ENCODE measurements at regions not wholly inside any gene's neighbourhood (a gene's known extent, or its start where the extent isn't known, plus 50 kb on each side); places are given as distances from the start of the nearest gene placed in this dataset.

- no peaks in the 10 kb centered on the region for H3F3A ChIP-seq (replicated peaks; ENCODE audit: low read depth)
- H3K4me1 ChIP-seq (ENCODE audit: insufficient read depth), result peaks cover 37% of the 10 kb centered on the region
- H3K27ac ChIP-seq (ENCODE audit: low read depth), result peak overlapping the region; percentile 26; the same call in 1 of the 2 replicates
- no peaks in the 10 kb centered on the region for H3K27me3 ChIP-seq (ENCODE audit: insufficient read depth)
- Mint-ChIP-seq H3K36me3 (ENCODE audit: low read depth) (no peaks in the 10 kb centered on the region), H3K4me1 (peaks cover 34% of the 10 kb centered on the region), H3K9me3 (no peaks in the 10 kb centered on the region), H3K27me3 (ENCODE audit: insufficient read depth, low read depth, poor library complexity) (no peaks in the 10 kb centered on the region), H3K27ac (no peak overlapping the region), H3K4me3 (no peak overlapping the region)
- H3K4me2 ChIP-seq, result no peak overlapping the region
- no peaks in the 10 kb centered on the region for H3K36me3 ChIP-seq (ENCODE audit: insufficient read depth)
- H4K20me1 ChIP-seq (replicated peaks; ENCODE audit: insufficient read depth), result peaks cover 19% of the 10 kb centered on the region
- no peaks in the 10 kb centered on the region for H3K9me2 ChIP-seq (ENCODE audit: insufficient read depth)
- H3K4me3 ChIP-seq, result no peak overlapping the region
- H3K79me2 ChIP-seq (replicated peaks; ENCODE audit: insufficient read depth), result peaks cover 99% of the 10 kb centered on the region
- no peak for TF ChIP-seq POLR2AphosphoS5 (IDR thresholded peaks at IDR 0.05; ENCODE audit: low read depth)
- TF ChIP-seq ZNF462 (CRISPR knock-in tag; IDR thresholded peaks at IDR 0.05), result no peak
- TF ChIP-seq JUNB (IDR thresholded peaks at IDR 0.05; ENCODE audit: unreplicated experiment), result no peak
- TF ChIP-seq CREB1 (CRISPR knock-in tag; IDR thresholded peaks at IDR 0.05; ENCODE audit: low read depth), result no peak
- no peak for TF ChIP-seq EZH2phosphoT487 (IDR thresholded peaks at IDR 0.05; ENCODE audit: unreplicated experiment)
- no peak for TF ChIP-seq ZNF331 (CRISPR knock-in tag; IDR thresholded peaks at IDR 0.05; ENCODE audit: low read depth)
- no peak for TF ChIP-seq REST (IDR thresholded peaks at IDR 0.05; ENCODE audit: unreplicated experiment)
- DNase-seq (ENCODE audit: low spot score), result no peak
- no peak for ATAC-seq
- no peak overlapping the region for H2AFZ ChIP-seq
These were observed 139.5 kb upstream of the BEND6 start for GRCh38 chr6:56815436-56815835.

All from GM23338 (cell line).